ENCODE measurements at regions not wholly inside any gene's neighbourhood (a gene's known extent, or its start where the extent isn't known, plus 50 kb on each side); places are given as distances from the start of the nearest gene placed in this dataset.

- Histone ChIP-seq H3K4me3 (no peak overlapping the region), H3K27ac (no peak overlapping the region), H3K36me3 (no peaks in the 10 kb centered on the region), H3K27me3 (no peaks in the 10 kb centered on the region), H3K4me1 (peaks cover 0 to 11% (median 2%) of the 10 kb centered on the region in 4 donors), H3K9me3 (no peaks in the 10 kb centered on the region)
- TF ChIP-seq CTCF (IDR thresholded peaks at IDR 0.05) (no peak), EP300 (IDR thresholded peaks at IDR 0.05) (no peak), POLR2A (IDR thresholded peaks at IDR 0.05) (no peak)
- no peak for DNase-seq (ENCODE audit: low spot score in 2 of 2)
Observed at GRCh38 chr3:187995667-187996066, 158.3 kb upstream of the LPP start.

- TF ChIP-seq CTCF (IDR thresholded peaks at IDR 0.05) (no peak), POLR2A (IDR thresholded peaks at IDR 0.05) (no peak), EP300 (IDR thresholded peaks at IDR 0.05) (no peak)
- Histone ChIP-seq H3K36me3 (no peaks in the 10 kb centered on the region), H3K9me3 (no peaks in the 10 kb centered on the region), H3K27ac (no peak overlapping the region), H3K27me3 (no peaks in the 10 kb centered on the region), H3K4me3 (no peak overlapping the region), H3K4me1 (peaks cover 0 to 11% (median 2%) of the 10 kb centered on the region in 4 donors)
- 87 to 92% methylated on average over 2 of the region's 2 CpGs for WGBS, 2 donors
- no peak for DNase-seq (ENCODE audit: low spot score in 2 of 2)
Observed at GRCh38 chr3:187996609-187997008, 157.3 kb upstream of the LPP start.

GRCh38 chr3:187997490-187997889 is 156.5 kb upstream of the LPP start:
- DNase-seq (ENCODE audit: low spot score in 2 of 2), result no peak
- Histone ChIP-seq H3K36me3 (no peaks in the 10 kb centered on the region), H3K27ac (no peak overlapping the region), H3K4me1 (peaks cover 0 to 11% (median 2%) of the 10 kb centered on the region in 4 donors), H3K4me3 (no peak overlapping the region), H3K27me3 (no peaks in the 10 kb centered on the region), H3K9me3 (no peaks in the 10 kb centered on the region)
- 69 to 74% methylated on average over 5 of the region's 5 CpGs for WGBS, 2 donors
- TF ChIP-seq EP300 (IDR thresholded peaks at IDR 0.05) (no peak), CTCF (IDR thresholded peaks at IDR 0.05) (no peak), POLR2A (IDR thresholded peaks at IDR 0.05) (no peak)

GRCh38 chr3:187997946-187998561 is 155.9 kb upstream of the LPP start:
- Histone ChIP-seq H3K27me3 (no peaks in the 10 kb centered on the region), H3K9me3 (no peaks in the 10 kb centered on the region), H3K4me1 (peaks cover 0 to 11% (median 2%) of the 10 kb centered on the region in 4 donors), H3K4me3 (no peak overlapping the region), H3K36me3 (no peaks in the 10 kb centered on the region), H3K27ac (no peak overlapping the region)
- WGBS, 2 donors, result 86 to 87% methylated on average over 9 of the region's 9 CpGs
- TF ChIP-seq CTCF (IDR thresholded peaks at IDR 0.05), result no peak
- no peak for DNase-seq (ENCODE audit: low spot score in 2 of 2)

- Histone ChIP-seq H3K27ac (no peak overlapping the region), H3K27me3 (no peaks in the 10 kb centered on the region), H3K36me3 (no peaks in the 10 kb centered on the region), H3K4me1 (peaks cover 0 to 11% (median 2%) of the 10 kb centered on the region in 4 donors), H3K4me3 (no peak overlapping the region), H3K9me3 (no peaks in the 10 kb centered on the region)
- no peak for DNase-seq (ENCODE audit: low spot score in 2 of 2)
- WGBS, 2 donors, result 71 to 74% methylated on average over 3 of the region's 3 CpGs
- no peak for TF ChIP-seq EP300 (IDR thresholded peaks at IDR 0.05)
- TF ChIP-seq CTCF (IDR thresholded peaks at IDR 0.05), result no peak
- no peak for TF ChIP-seq POLR2A (IDR thresholded peaks at IDR 0.05)
Observed at GRCh38 chr3:187998611-187999010, 155.3 kb upstream of the LPP start.
